Neuronal stem cell (in vitro differentiated cells): ENCODE measurements at regions not wholly inside any gene's neighbourhood (a gene's known extent, or its start where the extent isn't known, plus 50 kb on each side); places are given as distances from the start of the nearest gene placed in this dataset.

ENCODE experiments used
- DNase-seq: peaks from one replicate; pipeline ENCODE4 v3.0.0-alpha.2; 2013; ENCODE audit warnings: low spot score
- H2AFZ ChIP-seq: one replicate; pipeline ENCODE4 v1.6.1; 2013; ENCODE audit warnings: mild to moderate bottlenecking, low read length, inconsistent platforms
- H2AK5ac ChIP-seq: 2 replicates; pipeline ENCODE4 v1.6.1; 2013; ENCODE audit warnings: low read depth, mild to moderate bottlenecking, inconsistent platforms, low read length, moderate library complexity, mixed read lengths
- H2BK120ac ChIP-seq: 2 replicates; pipeline ENCODE4 v1.6.1; 2013; ENCODE audit warnings: low read depth, mild to moderate bottlenecking, inconsistent platforms, low read length, moderate library complexity, mixed read lengths
- H2BK12ac ChIP-seq: one replicate; pipeline ENCODE4 v1.6.1; 2013; ENCODE audit warnings: low read length, inconsistent platforms
- H2BK15ac ChIP-seq: 2 replicates; pipeline ENCODE4 v1.6.1; 2013; ENCODE audit warnings: mild to moderate bottlenecking, low read length, inconsistent platforms, mixed read lengths
- H2BK5ac ChIP-seq: one replicate; pipeline ENCODE4 v1.6.1; 2013; ENCODE audit warnings: inconsistent platforms, mild to moderate bottlenecking, low read length, moderate library complexity
- H3K14ac ChIP-seq: one replicate; pipeline ENCODE4 v1.6.1; 2013; ENCODE audit warnings: low read length, inconsistent platforms
- H3K18ac ChIP-seq: 2 replicates; pipeline ENCODE4 v1.6.1; 2013; ENCODE audit warnings: low read length, inconsistent platforms
- H3K23ac ChIP-seq: 2 replicates; pipeline ENCODE4 v1.6.1; 2013; ENCODE audit warnings: low read depth, mild to moderate bottlenecking, mixed read lengths, low read length, inconsistent platforms; ENCODE audit not compliant: poor library complexity
- H3K27ac ChIP-seq: replicated peaks from 3 replicates; pipeline ENCODE4 v1.5.1; 2013; ENCODE audit warnings: low read length, inconsistent platforms
- H3K27me3 ChIP-seq, 3 experiments: 2 replicates each; pipeline ENCODE4 v1.6.1; 2013; ENCODE audit warnings: low read length in 3 of 3, mild to moderate bottlenecking in 2 of 3, inconsistent platforms in 1 of 3, low read depth in 1 of 3, mixed read lengths in 1 of 3, moderate library complexity in 1 of 3; ENCODE audit not compliant: control insufficient read depth in 3 of 3, insufficient read depth in 3 of 3
- H3K36me3 ChIP-seq, 2 donors: replicated peaks in 1 of 2; 2 replicates each; pipeline ENCODE4 v1.6.1; 2013; ENCODE audit warnings: low read length in 2 of 2; ENCODE audit not compliant: control insufficient read depth in 2 of 2, insufficient read depth in 2 of 2
- H3K4ac ChIP-seq: 2 replicates; pipeline ENCODE4 v1.6.1; 2013; ENCODE audit warnings: inconsistent platforms, mild to moderate bottlenecking, low read length, moderate library complexity
- H3K4me1 ChIP-seq, 2 donors: 1 replicate in 1 of 2; 2 replicates in 1 of 2; pipeline ENCODE4 v1.6.1; 2013; ENCODE audit warnings: low read length in 2 of 2, low read depth in 1 of 2; ENCODE audit not compliant: control insufficient read depth in 2 of 2, insufficient read depth in 1 of 2
- H3K4me2 ChIP-seq: one replicate; pipeline ENCODE4 v1.6.1; 2013; ENCODE audit warnings: mild to moderate bottlenecking, low read length, inconsistent platforms; ENCODE audit not compliant: insufficient read depth, poor library complexity, severe bottlenecking
- H3K4me3 ChIP-seq, 2 donors: 2 replicates each; pipeline ENCODE4 v1.5.1; 2013; ENCODE audit warnings: low read length in 2 of 2, mild to moderate bottlenecking in 2 of 2, inconsistent platforms in 1 of 2, moderate library complexity in 1 of 2
- H3K79me1 ChIP-seq: one replicate; pipeline ENCODE4 v1.6.1; 2013; ENCODE audit warnings: low read depth, mild to moderate bottlenecking, inconsistent platforms, low read length, moderate library complexity
- H3K9ac ChIP-seq: one replicate; pipeline ENCODE4 v1.6.1; 2013; ENCODE audit warnings: mild to moderate bottlenecking, low read depth, low read length, inconsistent platforms; ENCODE audit not compliant: poor library complexity
- H3K9me3 ChIP-seq, 2 donors: replicated peaks in 1 of 2; 2 replicates each; pipeline versions ENCODE3 to v1.6.1; 2013; ENCODE audit warnings: low read length in 2 of 2, mild to moderate bottlenecking in 2 of 2, inconsistent platforms in 1 of 2, low read depth in 1 of 2, mixed read lengths in 1 of 2, moderate library complexity in 1 of 2; ENCODE audit not compliant: control insufficient read depth in 2 of 2, insufficient read depth in 1 of 2
- H4K8ac ChIP-seq: one replicate; pipeline ENCODE4 v1.6.1; 2013; ENCODE audit warnings: low read depth, mild to moderate bottlenecking, inconsistent platforms, low read length, moderate library complexity
- H4K91ac ChIP-seq: one replicate; pipeline ENCODE4 v1.6.1; 2013; ENCODE audit warnings: low read length, low read depth, mild to moderate bottlenecking, inconsistent platforms; ENCODE audit not compliant: poor library complexity
- WGBS, 2 donors: extraction: QIAGEN DNeasy Blood & Tissue Kit; methylation state at CpG; one replicate each; pipeline ENCODE4 v1.1.7; 2013; ENCODE audit warnings: missing lambda C conversion rate in 2 of 2, mixed read lengths in 1 of 2; ENCODE audit not compliant: insufficient read length in 2 of 2, insufficient replicate concordance in 1 of 2; ENCODE audit errors: extremely low coverage in 2 of 2; 5-methylcytosine and 5-hydroxymethylcytosine counted together

DNA sequence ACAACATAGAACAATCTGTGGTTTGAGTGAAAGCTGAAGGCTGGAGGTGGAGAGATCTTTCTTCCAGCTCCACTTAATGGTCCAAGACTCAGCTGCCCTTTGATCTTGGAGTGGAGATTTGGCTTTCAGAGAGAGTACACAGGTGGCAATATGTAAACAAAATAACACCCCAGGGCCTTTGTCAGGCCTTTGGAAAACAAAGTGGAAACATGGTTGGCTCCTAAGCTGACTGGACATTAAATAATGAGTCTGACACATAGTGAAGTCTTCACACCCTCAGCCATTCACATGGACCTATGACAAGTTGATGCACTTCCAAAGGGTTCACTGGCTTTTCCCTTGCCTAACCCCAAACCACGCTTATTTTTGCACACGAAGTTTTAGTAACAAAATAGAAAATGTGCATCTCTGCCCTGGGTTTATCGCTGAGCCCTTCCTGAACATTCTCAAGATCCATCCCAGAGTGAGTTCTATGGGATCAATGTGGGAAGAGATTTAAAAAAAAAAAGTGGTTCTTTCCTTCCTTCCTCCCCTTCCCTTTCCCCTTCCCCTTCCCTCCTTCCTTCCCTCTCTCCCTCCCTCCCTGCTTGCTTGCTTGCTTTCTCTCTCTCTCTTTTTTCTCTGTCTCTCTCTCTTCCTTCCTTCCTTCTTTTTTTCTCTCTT lies 201.3 kb upstream of the NT5C1B start:
- no peak overlapping the region for H3K4me2 ChIP-seq
- H2BK5ac ChIP-seq: no peak overlapping the region
- no peak overlapping the region for H2BK120ac ChIP-seq
- no peak overlapping the region for H2BK15ac ChIP-seq
- no peak overlapping the region for H2AFZ ChIP-seq
- H3K23ac ChIP-seq: no peak overlapping the region
- H3K9me3 ChIP-seq: no peaks in the 10 kb centered on the region
- H3K36me3 ChIP-seq: no peaks in the 10 kb centered on the region
- no peak overlapping the region for H3K14ac ChIP-seq
- no peaks in the 10 kb centered on the region for H3K27me3 ChIP-seq
- DNase-seq: no peak
- no peak overlapping the region for H3K9ac ChIP-seq
- H3K27ac ChIP-seq: no peak overlapping the region
- H2AK5ac ChIP-seq: no peak overlapping the region
- no peak overlapping the region for H4K8ac ChIP-seq
- peaks cover 0 to 2% of the 10 kb centered on the region in 2 donors for H3K4me1 ChIP-seq
- no peak overlapping the region for H4K91ac ChIP-seq
- no peak overlapping the region for H3K4ac ChIP-seq
- H3K4me3 ChIP-seq: no peak overlapping the region
- H3K79me1 ChIP-seq: no peaks in the 10 kb centered on the region
- no peak overlapping the region for H2BK12ac ChIP-seq
- no peak overlapping the region for H3K18ac ChIP-seq
- WGBS, 2 donors: no CpG with 5 or more reads among the region's 3 CpGs

DNA sequence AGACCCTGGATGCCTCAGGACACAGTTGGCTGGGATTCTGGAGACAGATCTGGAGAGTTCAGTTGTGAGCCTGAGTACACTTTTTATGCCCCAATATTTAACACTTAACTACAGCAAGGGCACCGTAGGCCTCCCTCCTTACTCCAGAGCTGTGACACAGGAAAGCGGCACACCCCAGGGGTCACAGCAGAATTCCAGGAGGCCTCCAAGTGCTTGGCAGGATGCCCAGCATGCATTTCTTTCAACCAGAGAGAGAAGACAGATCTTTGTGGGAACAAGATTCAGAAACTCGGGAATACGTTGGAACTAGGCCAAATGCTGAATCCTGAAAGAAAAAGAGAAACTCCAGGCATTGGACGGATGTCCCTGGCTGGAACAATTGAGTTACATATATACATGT lies 199.2 kb upstream of the NT5C1B start:
- Histone ChIP-seq H3K9me3 (no peaks in the 10 kb centered on the region), H3K4ac (no peak overlapping the region), H2BK5ac (no peak overlapping the region), H2AK5ac (no peak overlapping the region), H2AFZ (no peak overlapping the region), H3K79me1 (no peaks in the 10 kb centered on the region), H4K91ac (no peak overlapping the region), H2BK120ac (no peak overlapping the region), H3K4me1 (peaks cover 0 to 2% of the 10 kb centered on the region in 2 donors), H3K9ac (no peak overlapping the region), H3K14ac (no peak overlapping the region), H2BK12ac (no peak overlapping the region), H3K23ac (no peak overlapping the region), H3K27ac (no peak overlapping the region), H3K27me3 (no peaks in the 10 kb centered on the region), H3K4me2 (no peak overlapping the region), H3K4me3 (no peak overlapping the region), H3K36me3 (no peaks in the 10 kb centered on the region), H3K18ac (no peak overlapping the region), H4K8ac (no peak overlapping the region), H2BK15ac (no peak overlapping the region)
- DNase-seq: no peak
- WGBS, 2 donors: no CpG with 5 or more reads among the region's 5 CpGs

DNA sequence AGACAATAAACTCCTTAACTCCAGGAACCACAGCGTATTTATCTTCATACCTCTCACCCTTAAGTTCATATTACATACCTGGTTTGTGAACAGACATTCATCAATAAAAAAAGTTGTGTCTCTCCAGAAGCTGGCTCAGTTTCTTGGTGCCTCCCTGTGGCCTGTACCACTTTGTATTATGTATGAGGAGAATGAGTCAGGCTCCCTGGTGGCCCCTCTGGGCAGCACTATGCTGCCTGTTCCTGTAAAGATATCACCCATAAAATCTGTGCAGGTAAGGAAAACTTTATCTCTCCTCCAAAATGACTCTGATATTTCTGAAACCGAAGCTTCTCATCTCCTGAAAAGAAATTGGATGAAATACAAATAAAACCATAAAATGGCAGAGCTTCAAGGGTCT lies 198.4 kb upstream of the NT5C1B start:
- no peak overlapping the region for H2BK12ac ChIP-seq
- H3K4me2 ChIP-seq: no peak overlapping the region
- H3K27ac ChIP-seq: no peak overlapping the region
- no peak overlapping the region for H3K18ac ChIP-seq
- H3K9me3 ChIP-seq: no peaks in the 10 kb centered on the region
- H3K27me3 ChIP-seq: peaks cover 0 to 6% (median 0%) of the 10 kb centered on the region in 3 experiments
- no peak overlapping the region for H3K14ac ChIP-seq
- H3K4ac ChIP-seq: no peak overlapping the region
- no peak overlapping the region for H2AFZ ChIP-seq
- peaks cover 2% of the 10 kb centered on the region for H3K79me1 ChIP-seq
- no peak overlapping the region for H2BK5ac ChIP-seq
- H2BK15ac ChIP-seq: no peak overlapping the region
- H4K8ac ChIP-seq: no peak overlapping the region
- no peak overlapping the region for H3K9ac ChIP-seq
- H2AK5ac ChIP-seq: no peak overlapping the region
- H4K91ac ChIP-seq: no peak overlapping the region
- no peak overlapping the region for H3K4me3 ChIP-seq
- no peaks in the 10 kb centered on the region for H3K36me3 ChIP-seq
- H2BK120ac ChIP-seq: no peak overlapping the region
- H3K23ac ChIP-seq: no peak overlapping the region
- no CpG with 5 or more reads among the region's 2 CpGs for WGBS, 2 donors
- no peak for DNase-seq
- peaks cover 0 to under 1% of the 10 kb centered on the region in 2 donors for H3K4me1 ChIP-seq

DNA sequence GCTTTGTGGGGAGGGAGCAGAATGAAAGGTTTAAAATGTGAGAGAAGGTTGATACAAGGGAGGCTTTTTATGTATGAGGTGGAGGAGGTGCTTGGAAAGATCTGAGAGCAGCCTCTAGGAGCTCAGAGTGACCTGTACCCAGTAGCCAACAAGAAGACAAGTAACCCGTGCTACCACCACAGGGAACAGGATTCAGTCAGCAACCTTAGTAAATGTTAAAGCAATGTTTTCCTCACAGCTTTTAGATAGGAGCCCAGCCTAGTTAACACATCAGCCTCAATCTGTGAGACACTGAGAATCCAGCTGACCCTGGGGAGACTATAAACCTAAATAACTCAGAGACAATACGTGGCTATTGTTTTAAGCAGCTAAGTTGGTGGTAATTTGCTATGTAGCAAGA lies 194.9 kb upstream of the NT5C1B start:
- Histone ChIP-seq H3K9me3 (no peaks in the 10 kb centered on the region), H3K4ac (no peak overlapping the region), H2BK5ac (no peak overlapping the region), H2BK12ac (no peak overlapping the region), H3K14ac (no peak overlapping the region), H4K91ac (no peak overlapping the region), H3K18ac (no peak overlapping the region), H4K8ac (no peak overlapping the region), H2AFZ (no peak overlapping the region), H2AK5ac (no peak overlapping the region), H3K4me1 (no peaks in the 10 kb centered on the region), H2BK120ac (no peak overlapping the region), H2BK15ac (no peak overlapping the region), H3K36me3 (no peaks in the 10 kb centered on the region), H3K4me2 (no peak overlapping the region), H3K79me1 (peaks cover 2% of the 10 kb centered on the region), H3K4me3 (no peak overlapping the region), H3K27ac (no peak overlapping the region), H3K9ac (no peak overlapping the region), H3K23ac (no peak overlapping the region), H3K27me3 (peaks cover 0 to 19% (median 0%) of the 10 kb centered on the region in 3 experiments)
- no peak for DNase-seq
- no CpG with 5 or more reads among the region's 2 CpGs for WGBS, 2 donors
